Femur (tissue), 1 donor: ENCODE measurements at regions not wholly inside any gene's neighbourhood (a gene's known extent, or its start where the extent isn't known, plus 50 kb on each side); places are given as distances from the start of the nearest gene placed in this dataset.
"Not testable (repeated sequence)": the region's sequence is repeated elsewhere in the genome, so short reads cannot be mapped to it uniquely, and the experiment has no call there.

Experiments used
- DNase-seq: peaks from one replicate; pipeline ENCODE4 v3.0.0-alpha.2; 2017

DNA sequence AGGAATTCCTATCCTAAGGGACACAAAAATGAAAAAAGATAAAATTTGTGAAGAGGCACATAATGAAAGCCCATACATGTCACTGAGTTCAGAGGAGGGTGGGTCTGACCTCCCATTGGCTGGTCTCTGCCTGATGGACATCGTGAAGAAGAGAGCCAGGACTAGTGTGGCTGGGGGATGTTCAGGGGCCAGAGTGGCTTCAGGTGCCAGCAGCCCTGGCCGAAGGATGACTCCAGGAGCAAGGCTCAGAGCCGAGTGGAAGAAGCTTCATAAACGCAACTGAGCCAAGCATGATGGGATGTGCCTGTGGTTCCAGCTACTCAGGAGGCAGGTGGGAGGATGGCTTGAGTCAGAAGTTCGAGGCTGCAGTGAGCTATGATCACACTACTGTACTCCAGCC, 56.9 kb upstream of the ATP5PO start:
- DNase-seq, result no peak

DNA sequence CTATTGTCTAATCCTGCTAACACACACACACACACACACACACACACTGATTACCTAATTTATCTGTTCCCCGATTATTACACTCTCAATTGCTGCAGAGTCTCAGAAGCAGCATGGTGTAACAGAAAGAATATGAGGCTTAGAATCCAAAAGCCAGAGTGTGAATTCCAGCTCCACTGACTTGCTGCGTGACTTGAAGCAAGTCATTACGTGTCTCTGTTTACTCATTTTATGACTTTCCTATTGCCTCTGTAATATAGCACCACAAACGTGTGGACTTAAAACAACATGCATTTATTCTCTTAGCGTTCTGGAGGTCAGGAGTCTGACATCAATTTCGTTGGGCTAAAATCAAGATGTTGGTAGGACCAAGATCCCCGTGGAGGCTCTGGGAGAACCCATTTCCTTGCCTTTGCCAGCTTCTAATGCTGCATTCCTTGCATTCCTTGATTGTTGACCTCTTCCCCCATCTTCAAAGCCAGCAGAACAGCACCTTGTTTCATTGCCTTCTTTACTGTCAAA, 55.9 kb upstream of the ATP5PO start:
- DNase-seq, result no peak

GRCh38 chr21:33969581-33969980, 54.0 kb upstream of the ATP5PO start:
- no peak for DNase-seq

DNA sequence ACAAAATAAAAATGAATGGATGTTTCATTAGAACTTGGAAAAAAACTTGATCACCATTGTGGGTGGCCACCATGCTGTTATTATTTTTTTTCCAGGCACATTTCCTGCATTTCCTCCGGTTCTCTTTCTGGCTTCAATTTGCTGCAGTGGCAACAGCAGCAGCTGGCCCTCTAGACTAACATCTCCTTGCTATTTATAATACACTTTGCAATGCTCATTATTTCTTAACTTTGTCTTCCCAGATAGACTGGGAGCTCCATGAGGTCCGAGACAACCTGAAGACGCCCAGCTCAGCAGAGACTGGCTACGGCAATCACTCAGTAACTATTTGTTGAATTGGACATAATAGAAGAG, 53.4 kb upstream of the ATP5PO start:
- DNase-seq, result no peak

DNA sequence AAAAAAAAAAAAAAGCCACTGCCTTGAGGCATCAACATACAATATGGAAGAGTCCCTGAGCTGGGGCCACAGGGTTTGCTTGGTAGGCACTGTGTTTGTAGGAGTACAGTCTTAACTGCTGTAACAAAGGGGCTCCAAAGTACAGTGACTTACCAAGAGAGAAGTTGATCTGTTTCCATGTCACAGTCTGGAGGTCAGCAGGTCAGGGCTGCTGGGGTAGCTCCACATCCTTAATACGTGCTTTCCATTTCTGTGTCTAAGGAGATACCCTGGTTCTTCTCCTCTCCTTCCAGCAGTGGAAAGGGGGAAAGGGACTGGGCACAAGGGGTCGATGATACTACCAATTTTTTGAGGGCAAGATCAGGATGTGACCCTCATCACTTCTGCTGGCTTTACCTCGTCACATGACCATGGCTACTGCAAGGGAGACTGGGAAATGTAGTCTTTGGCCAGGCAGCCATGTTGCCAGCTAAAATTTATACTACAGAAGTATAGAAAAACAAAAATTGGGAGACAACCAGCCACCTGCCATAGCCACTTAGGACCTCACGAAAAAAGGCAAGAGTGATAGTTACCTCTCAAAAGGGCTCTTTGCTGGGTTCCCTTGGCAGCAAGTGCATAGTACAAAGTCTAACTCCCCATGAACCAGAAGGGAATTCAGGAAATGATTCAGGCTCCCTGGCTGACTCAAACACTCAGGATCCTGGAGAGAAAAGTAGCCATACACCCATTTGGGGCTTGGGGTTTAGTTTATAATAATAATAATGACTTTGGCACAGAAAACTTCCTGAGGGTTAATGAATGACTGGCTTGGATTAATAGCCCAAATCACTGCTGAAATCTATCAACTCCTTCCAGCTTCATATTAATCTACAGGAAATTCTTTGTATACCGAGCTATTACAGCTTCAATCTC, 52.7 kb upstream of the ATP5PO start:
- DNase-seq, result peak; percentile 40

- no peak for DNase-seq
Observed at GRCh38 chr21:33967086-33967571, 51.5 kb upstream of the ATP5PO start.

GRCh38 chr21:33966324-33966949, 50.8 kb upstream of the ATP5PO start:
- no peak for DNase-seq

DNA sequence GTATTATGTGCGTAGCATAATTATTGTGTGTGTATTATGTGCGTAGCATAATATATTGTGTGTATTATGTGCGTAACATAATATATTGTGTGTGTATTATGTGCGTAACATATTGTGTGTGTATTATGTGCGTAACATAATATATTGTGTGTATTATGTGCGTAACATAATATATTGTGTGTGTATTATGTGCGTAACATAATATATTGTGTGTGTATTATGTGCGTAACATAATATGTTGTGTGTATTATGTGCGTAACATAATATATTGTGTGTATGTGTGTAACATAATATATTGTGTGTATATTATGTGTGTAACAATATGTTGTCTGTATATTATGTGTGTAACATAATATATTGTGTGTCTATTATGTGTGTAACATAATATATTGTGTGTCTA, 50.1 kb upstream of the ATP5PO start:
- DNase-seq, result not testable (repeated sequence)
